ENCODE measurements at regions not wholly inside any gene's neighbourhood (a gene's known extent, or its start where the extent isn't known, plus 50 kb on each side); places are given as distances from the start of the nearest gene placed in this dataset.

- TF ChIP-seq CTCF (IDR thresholded peaks at IDR 0.05; ENCODE audit: insufficient read depth, low read depth, low read length, missing control alignments): no peak
These were observed 71.5 kb upstream of the USP47 start for GRCh38 chr11:11770296-11770695.

GRCh38 chr11:11769782-11770181 lies 72.0 kb upstream of the USP47 start:
- no peak overlapping the region for H3K4me3 ChIP-seq (ENCODE audit: low read length)
- no peak for DNase-seq (ENCODE audit: low read depth)
- TF ChIP-seq CTCF (IDR thresholded peaks at IDR 0.05; ENCODE audit: insufficient read depth, low read depth, low read length, missing control alignments): no peak

More at GRCh38 chr11:11770296-11770695, 71.5 kb upstream of the USP47 start:
- no peak overlapping the region for H3K4me3 ChIP-seq (ENCODE audit: low read length)
- no peak for DNase-seq (ENCODE audit: low read depth)

GRCh38 chr11:11769362-11769761 lies 72.4 kb upstream of the USP47 start:
- no peak overlapping the region for H3K4me3 ChIP-seq (ENCODE audit: low read length)
- no peak for TF ChIP-seq CTCF (IDR thresholded peaks at IDR 0.05; ENCODE audit: insufficient read depth, low read depth, low read length, missing control alignments)
- no peak for DNase-seq (ENCODE audit: low read depth)

GRCh38 chr11:11764423-11764803 lies 77.4 kb upstream of the USP47 start:
- no peak overlapping the region for H3K4me3 ChIP-seq (ENCODE audit: low read length)
- no peak for TF ChIP-seq CTCF (IDR thresholded peaks at IDR 0.05; ENCODE audit: insufficient read depth, low read depth, low read length, missing control alignments)
- DNase-seq (ENCODE audit: low read depth): no peak

- H3K4me3 ChIP-seq (ENCODE audit: low read length): no peak overlapping the region
- no peak for DNase-seq (ENCODE audit: low read depth)
- no peak for TF ChIP-seq CTCF (IDR thresholded peaks at IDR 0.05; ENCODE audit: insufficient read depth, low read depth, low read length, missing control alignments)
These were observed 77.9 kb upstream of the USP47 start for GRCh38 chr11:11763796-11764422.

GRCh38 chr11:11760838-11761237 lies 80.9 kb upstream of the USP47 start:
- no peak for DNase-seq (ENCODE audit: low read depth)
- TF ChIP-seq CTCF (IDR thresholded peaks at IDR 0.05; ENCODE audit: insufficient read depth, low read depth, low read length, missing control alignments): no peak
- no peak overlapping the region for H3K4me3 ChIP-seq (ENCODE audit: low read length)

GRCh38 chr11:11758603-11759196 lies 83.1 kb upstream of the USP47 start:
- DNase-seq (ENCODE audit: low read depth): no peak
- no peak overlapping the region for H3K4me3 ChIP-seq (ENCODE audit: low read length)
- no peak for TF ChIP-seq CTCF (IDR thresholded peaks at IDR 0.05; ENCODE audit: insufficient read depth, low read depth, low read length, missing control alignments)
